Neural cell (in vitro differentiated cells): ENCODE measurements at regions not wholly inside any gene's neighbourhood (a gene's known extent, or its start where the extent isn't known, plus 50 kb on each side); places are given as distances from the start of the nearest gene placed in this dataset.

Experiments used
- H2AFZ ChIP-seq: fragments of 200-600, 300-800 bp; sonication (generic), shearing (Covaris generic); 2 replicates; pipeline ENCODE4 v1.6.0; 2014; ENCODE audit warnings: low read depth, mild to moderate bottlenecking, antibody characterized with exemption, low read length, moderate library complexity
- H3F3A ChIP-seq: fragments of 200-600 bp; shearing (Covaris generic); 2 replicates; pipeline ENCODE4 v1.6.1; 2016; ENCODE audit warnings: mild to moderate bottlenecking, moderate library complexity, mixed read lengths, antibody characterized with exemption, low read length; ENCODE audit not compliant: insufficient read depth, poor library complexity, severe bottlenecking
- H3K27ac ChIP-seq: fragments of 200-600, 300-800 bp; sonication (generic), shearing (Covaris generic); 2 replicates; pipeline ENCODE4 v1.5.1; 2014; ENCODE audit warnings: mild to moderate bottlenecking, low read length, moderate library complexity
- H3K27me3 ChIP-seq: fragments of 300-800, 200-600 bp; sonication (generic), shearing (Covaris generic); 2 replicates; pipeline ENCODE4 v1.6.0; 2014; ENCODE audit warnings: mild to moderate bottlenecking, low read depth, low read length, moderate library complexity; ENCODE audit not compliant: insufficient read depth
- H3K36me3 ChIP-seq: fragments of 300-800, 200-600 bp; sonication (generic), shearing (Covaris generic); 2 replicates; pipeline ENCODE4 v1.5.1; 2014; ENCODE audit warnings: mild to moderate bottlenecking, antibody characterized with exemption, low read length, moderate library complexity; ENCODE audit not compliant: insufficient read depth
- H3K4me2 ChIP-seq: fragments of 300-800, 200-600 bp; sonication (generic), shearing (Covaris generic); 2 replicates; pipeline ENCODE4 v1.6.0; 2014; ENCODE audit warnings: mild to moderate bottlenecking, low read length
- H3K4me3 ChIP-seq: fragments of 300-800, 200-600 bp; sonication (generic), shearing (Covaris generic); 2 replicates; pipeline ENCODE4 v1.5.1; 2014; ENCODE audit warnings: mild to moderate bottlenecking, low read length, moderate library complexity
- H3K79me2 ChIP-seq: fragments of 200-600 bp; shearing (Covaris generic); replicated peaks from 2 replicates; pipeline ENCODE4 v1.6.0; 2014; ENCODE audit warnings: mild to moderate bottlenecking, low read length, moderate library complexity; ENCODE audit not compliant: insufficient read depth
- H3K9ac ChIP-seq: fragments of 300-800, 200-600 bp; sonication (generic), shearing (Covaris generic); 2 replicates; pipeline ENCODE4 v1.6.1; 2016; ENCODE audit warnings: mild to moderate bottlenecking, low read length, mixed read lengths
- H3K9me2 ChIP-seq: fragments of 200-600 bp; shearing (Covaris generic); 2 replicates; pipeline ENCODE4 v1.6.1; 2016; ENCODE audit warnings: mild to moderate bottlenecking, low read length, mixed read lengths; ENCODE audit not compliant: insufficient read depth
- H3K9me3 ChIP-seq: fragments of 200-600, 300-800 bp; sonication (generic), shearing (Covaris generic); 2 replicates; pipeline ENCODE4 v1.6.1; 2016; ENCODE audit warnings: mild to moderate bottlenecking, mixed run types, low read length, moderate library complexity, mixed read lengths
- H4K20me1 ChIP-seq: fragments of 200-600 bp; shearing (Covaris generic); 2 replicates; pipeline ENCODE4 v1.6.1; 2016; ENCODE audit warnings: mild to moderate bottlenecking, mixed run types; ENCODE audit not compliant: insufficient read depth
- CTCF ChIP-seq: fragments of 450-650 bp; IDR thresholded peaks from 2 replicates; pipeline ENCODE4 v1.5.1; 2014; ENCODE audit warnings: antibody characterized with exemption, mild to moderate bottlenecking, moderate library complexity; ENCODE audit not compliant: poor library complexity, severe bottlenecking
- EP300 ChIP-seq: fragments of 450-650 bp; conservative IDR thresholded peaks from 2 replicates; pipeline ENCODE4 v1.6.1; 2014; ENCODE audit warnings: antibody characterized with exemption, mild to moderate bottlenecking, moderate library complexity; ENCODE audit not compliant: poor library complexity, severe bottlenecking
- EZH2 ChIP-seq: fragments of 200-600, 300-800 bp; shearing (Covaris generic), sonication (generic); IDR thresholded peaks from 2 replicates; pipeline ENCODE4 v1.6.1; 2014; ENCODE audit warnings: antibody characterized with exemption, low read length, borderline replicate concordance, mild to moderate bottlenecking; ENCODE audit not compliant: insufficient read depth, poor library complexity, severe bottlenecking
- MXI1 ChIP-seq: fragments of 450-650 bp; conservative IDR thresholded peaks from 2 replicates; pipeline ENCODE4 v1.6.1; 2014; ENCODE audit warnings: antibody characterized with exemption, mild to moderate bottlenecking; ENCODE audit not compliant: poor library complexity, severe bottlenecking
- POLR2AphosphoS5 ChIP-seq: IDR thresholded peaks from 2 replicates; pipeline ENCODE4 v1.6.1; 2012
- RAD21 ChIP-seq: fragments of 450-650 bp; conservative IDR thresholded peaks from 2 replicates; pipeline ENCODE4 v1.6.1; 2014; ENCODE audit warnings: antibody characterized with exemption, mild to moderate bottlenecking, moderate library complexity
- SMC3 ChIP-seq: fragments of 450-650 bp; conservative IDR thresholded peaks from 2 replicates; pipeline ENCODE4 v1.6.1; 2014; ENCODE audit warnings: antibody characterized with exemption, mild to moderate bottlenecking, moderate library complexity; ENCODE audit not compliant: poor library complexity
- TAF1 ChIP-seq: IDR thresholded peaks from 2 replicates; pipeline ENCODE4 v1.6.1; 2012; ENCODE audit warnings: low read depth
- TF ChIP-seq, protein P1 (sequence below): IDR thresholded peaks from 2 replicates; pipeline ENCODE4 v1.6.1; 2012; ENCODE audit warnings: borderline replicate concordance

DNA sequence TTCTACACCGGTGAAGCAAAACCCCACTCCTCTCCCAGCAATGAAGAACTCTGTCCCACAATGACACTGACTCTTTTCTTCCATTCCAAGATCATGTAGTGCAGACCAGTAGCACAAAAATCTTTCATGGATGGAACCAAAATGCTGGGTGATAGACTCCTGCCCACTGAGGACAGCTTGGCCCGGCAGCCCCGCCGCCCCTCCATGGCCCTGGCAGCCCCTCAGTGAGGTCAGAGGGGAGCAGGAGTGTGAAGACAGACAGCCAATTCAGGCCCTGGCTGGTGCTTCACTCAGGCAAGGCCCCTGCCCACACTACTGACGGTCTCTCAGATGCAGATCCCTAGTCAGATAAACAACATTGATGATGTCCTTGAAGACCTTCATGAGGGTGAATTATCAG, 131.9 kb upstream of the SYNDIG1 start:
- no peak overlapping the region for H3K9ac ChIP-seq
- H3K27me3 ChIP-seq, result no peaks in the 10 kb centered on the region
- H3K9me2 ChIP-seq, result no peaks in the 10 kb centered on the region
- H3K9me3 ChIP-seq, result no peaks in the 10 kb centered on the region
- H4K20me1 ChIP-seq, result no peaks in the 10 kb centered on the region
- no peak overlapping the region for H3K4me3 ChIP-seq
- TF ChIP-seq MXI1 (no peak), EZH2 (no peak), TAF1 (no peak), SMC3 (no peak), CTCF (no peak), POLR2AphosphoS5 (no peak), RAD21 (no peak), EP300 (no peak)
- TF ChIP-seq, protein P1, sequence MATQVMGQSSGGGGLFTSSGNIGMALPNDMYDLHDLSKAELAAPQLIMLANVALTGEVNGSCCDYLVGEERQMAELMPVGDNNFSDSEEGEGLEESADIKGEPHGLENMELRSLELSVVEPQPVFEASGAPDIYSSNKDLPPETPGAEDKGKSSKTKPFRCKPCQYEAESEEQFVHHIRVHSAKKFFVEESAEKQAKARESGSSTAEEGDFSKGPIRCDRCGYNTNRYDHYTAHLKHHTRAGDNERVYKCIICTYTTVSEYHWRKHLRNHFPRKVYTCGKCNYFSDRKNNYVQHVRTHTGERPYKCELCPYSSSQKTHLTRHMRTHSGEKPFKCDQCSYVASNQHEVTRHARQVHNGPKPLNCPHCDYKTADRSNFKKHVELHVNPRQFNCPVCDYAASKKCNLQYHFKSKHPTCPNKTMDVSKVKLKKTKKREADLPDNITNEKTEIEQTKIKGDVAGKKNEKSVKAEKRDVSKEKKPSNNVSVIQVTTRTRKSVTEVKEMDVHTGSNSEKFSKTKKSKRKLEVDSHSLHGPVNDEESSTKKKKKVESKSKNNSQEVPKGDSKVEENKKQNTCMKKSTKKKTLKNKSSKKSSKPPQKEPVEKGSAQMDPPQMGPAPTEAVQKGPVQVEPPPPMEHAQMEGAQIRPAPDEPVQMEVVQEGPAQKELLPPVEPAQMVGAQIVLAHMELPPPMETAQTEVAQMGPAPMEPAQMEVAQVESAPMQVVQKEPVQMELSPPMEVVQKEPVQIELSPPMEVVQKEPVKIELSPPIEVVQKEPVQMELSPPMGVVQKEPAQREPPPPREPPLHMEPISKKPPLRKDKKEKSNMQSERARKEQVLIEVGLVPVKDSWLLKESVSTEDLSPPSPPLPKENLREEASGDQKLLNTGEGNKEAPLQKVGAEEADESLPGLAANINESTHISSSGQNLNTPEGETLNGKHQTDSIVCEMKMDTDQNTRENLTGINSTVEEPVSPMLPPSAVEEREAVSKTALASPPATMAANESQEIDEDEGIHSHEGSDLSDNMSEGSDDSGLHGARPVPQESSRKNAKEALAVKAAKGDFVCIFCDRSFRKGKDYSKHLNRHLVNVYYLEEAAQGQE, result no peak
- no peak overlapping the region for H2AFZ ChIP-seq
- no peaks in the 10 kb centered on the region for H3F3A ChIP-seq
- H3K36me3 ChIP-seq, result no peaks in the 10 kb centered on the region
- H3K4me2 ChIP-seq, result no peak overlapping the region
- no peak overlapping the region for H3K27ac ChIP-seq
- no peaks in the 10 kb centered on the region for H3K79me2 ChIP-seq

DNA sequence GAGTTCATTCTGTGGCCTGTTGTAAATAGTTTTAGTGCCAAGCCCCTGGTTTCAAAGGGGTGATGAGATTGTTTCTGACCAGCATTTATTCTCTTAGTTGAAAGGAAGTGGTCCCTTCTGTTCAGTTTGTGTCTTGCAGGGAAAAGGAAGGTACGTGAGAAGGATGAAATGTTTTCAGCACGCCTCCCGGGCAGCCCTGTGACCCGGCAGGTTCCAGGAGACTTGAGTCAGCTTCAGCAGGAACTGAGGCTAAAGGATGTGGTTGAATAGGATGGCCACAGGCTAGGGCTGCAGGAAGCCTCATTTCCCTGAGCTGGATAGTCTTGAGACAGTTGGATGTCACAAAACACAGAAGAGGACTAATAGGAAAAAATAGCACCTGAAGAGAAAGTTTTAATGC, 132.4 kb upstream of the SYNDIG1 start:
- H4K20me1 ChIP-seq, result no peaks in the 10 kb centered on the region
- no peak overlapping the region for H3K4me3 ChIP-seq
- H3K4me2 ChIP-seq, result no peak overlapping the region
- no peaks in the 10 kb centered on the region for H3K9me3 ChIP-seq
- no peaks in the 10 kb centered on the region for H3K36me3 ChIP-seq
- H3K27ac ChIP-seq, result no peak overlapping the region
- no peaks in the 10 kb centered on the region for H3K27me3 ChIP-seq
- no peaks in the 10 kb centered on the region for H3K9me2 ChIP-seq
- no peak overlapping the region for H3K9ac ChIP-seq
- no peaks in the 10 kb centered on the region for H3F3A ChIP-seq
- no peak overlapping the region for H2AFZ ChIP-seq
- H3K79me2 ChIP-seq, result no peaks in the 10 kb centered on the region
- no peak for TF ChIP-seq MXI1
- TF ChIP-seq EP300, result no peak
- no peak for TF ChIP-seq TAF1
- TF ChIP-seq SMC3, result no peak
- no peak for TF ChIP-seq CTCF
- TF ChIP-seq EZH2, result no peak
- no peak for TF ChIP-seq POLR2AphosphoS5
